Mesodermal cell (in vitro differentiated cells): ENCODE measurements at regions not wholly inside any gene's neighbourhood (a gene's known extent, or its start where the extent isn't known, plus 50 kb on each side); places are given as distances from the start of the nearest gene placed in this dataset.

ENCODE experiments used
- H3K27ac ChIP-seq: 2 replicates; pipeline ENCODE4 v1.7.0; 2013; ENCODE audit warnings: mild to moderate bottlenecking, low read depth, low read length, moderate library complexity; ENCODE audit not compliant: severe bottlenecking
- H3K36me3 ChIP-seq: 2 replicates; pipeline ENCODE4 v1.7.1; 2013; ENCODE audit warnings: mild to moderate bottlenecking, low read length, moderate library complexity; ENCODE audit not compliant: control insufficient read depth, insufficient read depth
- H3K4me1 ChIP-seq: one replicate; pipeline ENCODE4 v1.7.1; 2013; ENCODE audit warnings: mild to moderate bottlenecking, low read length; ENCODE audit not compliant: insufficient read depth, control insufficient read depth, poor library complexity, severe bottlenecking
- H3K4me3 ChIP-seq: 2 replicates; pipeline ENCODE4 v1.7.0; 2013; ENCODE audit warnings: low read length, control low read depth, mild to moderate bottlenecking; ENCODE audit not compliant: insufficient read depth, poor library complexity, severe bottlenecking; ENCODE audit errors: extremely low read depth
- H3K9me3 ChIP-seq: 2 replicates; pipeline ENCODE4 v1.7.1; 2013; ENCODE audit warnings: mild to moderate bottlenecking, low read length, moderate library complexity; ENCODE audit not compliant: control insufficient read depth
- WGBS, 2 experiments: methylation state at CpG; one replicate each; pipeline ENCODE4 v1.1.5; 2013; ENCODE audit warnings: missing lambda C conversion rate in 2 of 2; ENCODE audit not compliant: insufficient coverage in 2 of 2; 5-methylcytosine and 5-hydroxymethylcytosine counted together

GRCh38 chr4:98794565-98795205 lies 134.2 kb downstream of the EIF4E start:
- Histone ChIP-seq H3K4me1 (peaks cover 9% of the 10 kb centered on the region), H3K4me3 (no peak overlapping the region), H3K36me3 (no peaks in the 10 kb centered on the region), H3K27ac (no peak overlapping the region), H3K9me3 (no peaks in the 10 kb centered on the region)
- 67 to 73% methylated on average over 1 to 3 of the region's 3 CpGs for WGBS, 2 experiments

GRCh38 chr4:98793658-98794057 lies 135.2 kb upstream of the TSPAN5 start:
- H3K27ac ChIP-seq, result no peak overlapping the region
- WGBS, 2 experiments, result 71 to 100% methylated on average over 1 of the region's 3 CpGs
- no peak overlapping the region for H3K4me3 ChIP-seq
- H3K4me1 ChIP-seq, result peaks cover 9% of the 10 kb centered on the region
- no peaks in the 10 kb centered on the region for H3K9me3 ChIP-seq
- H3K36me3 ChIP-seq, result no peaks in the 10 kb centered on the region

- H3K4me1 ChIP-seq, result no peaks in the 10 kb centered on the region
- no peaks in the 10 kb centered on the region for H3K36me3 ChIP-seq
- H3K4me3 ChIP-seq, result no peak overlapping the region
- 94 to 95% methylated on average over 5 to 6 of the region's 6 CpGs for WGBS, 2 experiments
- no peak overlapping the region for H3K27ac ChIP-seq
- no peaks in the 10 kb centered on the region for H3K9me3 ChIP-seq
Observed at GRCh38 chr4:98786866-98787265, 128.5 kb upstream of the TSPAN5 start.

- H3K27ac ChIP-seq, result no peak overlapping the region
- H3K4me3 ChIP-seq, result no peak overlapping the region
- peaks cover 4% of the 10 kb centered on the region for H3K4me1 ChIP-seq
- WGBS, 2 experiments, result 93 to 100% methylated on average over 3 to 4 of the region's 4 CpGs
- no peaks in the 10 kb centered on the region for H3K36me3 ChIP-seq
- no peaks in the 10 kb centered on the region for H3K9me3 ChIP-seq
Observed at GRCh38 chr4:98784947-98785706, 126.7 kb upstream of the TSPAN5 start.

GRCh38 chr4:98781641-98782357 lies 123.4 kb upstream of the TSPAN5 start:
- Histone ChIP-seq H3K27ac (no peak overlapping the region), H3K9me3 (no peaks in the 10 kb centered on the region), H3K36me3 (no peaks in the 10 kb centered on the region), H3K4me3 (no peak overlapping the region), H3K4me1 (peaks cover 19% of the 10 kb centered on the region)
- 83 to 100% methylated on average over 1 to 2 of the region's 5 CpGs for WGBS, 2 experiments

- Histone ChIP-seq H3K27ac (peak overlapping the region; percentile 95), H3K4me3 (no peak overlapping the region), H3K36me3 (no peaks in the 10 kb centered on the region), H3K4me1 (peaks cover 19% of the 10 kb centered on the region), H3K9me3 (no peaks in the 10 kb centered on the region)
- WGBS, 2 experiments, result 79% methylated on average over 1 of the region's 3 CpGs; no CpG with 5 or more reads in 1 of the 2 experiments
Observed at GRCh38 chr4:98780926-98781325, 122.5 kb upstream of the TSPAN5 start.

- Histone ChIP-seq H3K36me3 (no peaks in the 10 kb centered on the region), H3K9me3 (no peaks in the 10 kb centered on the region), H3K4me3 (no peak overlapping the region), H3K4me1 (peaks cover 19% of the 10 kb centered on the region), H3K27ac (peak overlapping the region; percentile 95)
- 86 to 100% methylated on average over 1 to 3 of the region's 3 CpGs for WGBS, 2 experiments
Observed at GRCh38 chr4:98779088-98779487, 120.7 kb upstream of the TSPAN5 start.

GRCh38 chr4:98778206-98778605 lies 119.8 kb upstream of the TSPAN5 start:
- H3K36me3 ChIP-seq, result no peaks in the 10 kb centered on the region
- 92% methylated on average over 3 of the region's 4 CpGs; no CpG with 5 or more reads in 1 of the 2 experiments for WGBS, 2 experiments
- H3K9me3 ChIP-seq, result no peaks in the 10 kb centered on the region

GRCh38 chr4:98775672-98776071 lies 117.3 kb upstream of the TSPAN5 start:
- Histone ChIP-seq H3K4me3 (no peak overlapping the region), H3K27ac (no peak overlapping the region), H3K9me3 (no peaks in the 10 kb centered on the region), H3K36me3 (no peaks in the 10 kb centered on the region), H3K4me1 (peaks cover 25% of the 10 kb centered on the region)
- WGBS, 2 experiments, result 86 to 100% methylated on average over 1 of the region's 2 CpGs

More at GRCh38 chr4:98778206-98778605, 119.8 kb upstream of the TSPAN5 start:
- H3K4me1 ChIP-seq, result peaks cover 19% of the 10 kb centered on the region
- no peak overlapping the region for H3K4me3 ChIP-seq
- no peak overlapping the region for H3K27ac ChIP-seq

- Histone ChIP-seq H3K27ac (no peak overlapping the region), H3K9me3 (no peaks in the 10 kb centered on the region), H3K36me3 (no peaks in the 10 kb centered on the region), H3K4me3 (no peak overlapping the region), H3K4me1 (peaks cover 9% of the 10 kb centered on the region)
- WGBS, 2 experiments, result 93 to 95% methylated on average over 4 of the region's 4 CpGs
Observed at GRCh38 chr4:98773638-98774037, 115.2 kb upstream of the TSPAN5 start.
